K562 (cell line): ENCODE measurements at regions not wholly inside any gene's neighbourhood (a gene's known extent, or its start where the extent isn't known, plus 50 kb on each side); places are given as distances from the start of the nearest gene placed in this dataset.

Experiments used
- CHD4 ChIP-seq: fragments of 200-600 bp; sonication (generic); IDR thresholded peaks from 3 replicates; pipeline ENCODE4 v1.6.1; 2012; ENCODE audit warnings: low read depth, mild to moderate bottlenecking, mixed read lengths, low read length, inconsistent platforms; ENCODE audit not compliant: insufficient read depth, insufficient replicate concordance, poor library complexity, severe bottlenecking
- LCOR ChIP-seq: sonication (generic); formaldehyde crosslinking; IDR thresholded peaks from 2 replicates; pipeline ENCODE4 v1.8.0; 2022; ENCODE audit warnings: mild to moderate bottlenecking, missing genetic modification reagents
- MAFF ChIP-seq: IDR thresholded peaks from 2 replicates; pipeline ENCODE4 v1.6.1; 2012; ENCODE audit warnings: low read length, improper control_type of control experiment
- MEF2A ChIP-seq: IDR thresholded peaks from 2 replicates; pipeline ENCODE4 v1.6.1; 2011; ENCODE audit warnings: low read depth, mild to moderate bottlenecking, low read length, moderate library complexity; ENCODE audit not compliant: control insufficient read depth
- NFIX ChIP-seq: fragments of 250-450 bp; sonication (Bioruptor Pico); IDR thresholded peaks from 2 replicates; pipeline ENCODE4 v1.4.0; 2020; ENCODE audit warnings: low read depth, mild to moderate bottlenecking, moderate library complexity
- NRF1 ChIP-seq, 2 experiments: fragments of 450-650 bp; IDR thresholded peaks in 1 of 2; conservative IDR thresholded peaks in 1 of 2; 2 replicates each; pipeline ENCODE4 v1.6.1; 2014; ENCODE audit warnings: mild to moderate bottlenecking in 2 of 2
- PURB ChIP-seq: sonication (generic); formaldehyde crosslinking; IDR thresholded peaks from 2 replicates; pipeline ENCODE4 v1.9.0; 2021; ENCODE audit warnings: low read depth, mild to moderate bottlenecking, missing genetic modification reagents
- RCOR1 ChIP-seq, 2 experiments: IDR thresholded peaks; 2 replicates each; pipeline ENCODE4 v1.6.1; 2012; ENCODE audit warnings: low read depth in 2 of 2, low read length in 2 of 2, borderline replicate concordance in 1 of 2, improper control_type of control experiment in 1 of 2
- RNF219 ChIP-seq: fragments of 250-450 bp; sonication (Bioruptor Pico); IDR thresholded peaks from 2 replicates; pipeline ENCODE4 v1.5.0; 2022; ENCODE audit warnings: mild to moderate bottlenecking
- SMARCB1 ChIP-seq: IDR thresholded peaks from 2 replicates; pipeline ENCODE4 v1.6.1; 2011; ENCODE audit warnings: improper control_type of control experiment, low read depth; ENCODE audit not compliant: insufficient read length
- ZBTB11 ChIP-seq, 3 experiments: fragments of 200-800 bp in 1 of 3; fragments of 250-450 bp in 1 of 3; fragments of 450-650 bp in 1 of 3; sonication (Bioruptor Pico) in 1 of 3; sonication (Bioruptor generic) in 1 of 3; formaldehyde crosslinking in 1 of 3; IDR thresholded peaks; 2 replicates each; pipeline versions ENCODE4 v1.6.1 to v1.8.0; 2016 to 2022; ENCODE audit warnings: mild to moderate bottlenecking in 2 of 3, missing genetic modification characterization in 2 of 3, missing compliant biosample characterization in 1 of 3, moderate library complexity in 1 of 3
- ZBTB17 ChIP-seq: fragments of 450-650 bp; formaldehyde crosslinking; IDR thresholded peaks from 2 replicates; pipeline ENCODE4 v1.4.0; 2020; ENCODE audit warnings: mild to moderate bottlenecking
- ZFX ChIP-seq: sonication (generic); formaldehyde crosslinking; IDR thresholded peaks from 2 replicates; pipeline ENCODE4 v1.8.0; 2022; ENCODE audit warnings: mild to moderate bottlenecking, missing genetic modification reagents, moderate library complexity
- ZNF23 ChIP-seq: fragments of 250-450 bp; sonication (Bioruptor Pico); IDR thresholded peaks from 2 replicates; pipeline ENCODE4 v1.4.0; 2020; ENCODE audit warnings: mild to moderate bottlenecking
- ZNF586 ChIP-seq: fragments of 450-650 bp; formaldehyde crosslinking; conservative IDR thresholded peaks from 2 replicates; pipeline ENCODE4 v1.4.0; 2020; ENCODE audit warnings: mild to moderate bottlenecking, moderate library complexity
- ZNF785 ChIP-seq: fragments of 250-450 bp; sonication (Bioruptor Pico); IDR thresholded peaks from 2 replicates; pipeline ENCODE4 v1.4.0; 2020; ENCODE audit warnings: mild to moderate bottlenecking
- TF ChIP-seq, protein P1 (sequence below): fragments of 450-650 bp; IDR thresholded peaks from 2 replicates; pipeline ENCODE4 v1.7.1; 2018; ENCODE audit warnings: mild to moderate bottlenecking, low read depth; ENCODE audit not compliant: partially characterized antibody

DNA sequence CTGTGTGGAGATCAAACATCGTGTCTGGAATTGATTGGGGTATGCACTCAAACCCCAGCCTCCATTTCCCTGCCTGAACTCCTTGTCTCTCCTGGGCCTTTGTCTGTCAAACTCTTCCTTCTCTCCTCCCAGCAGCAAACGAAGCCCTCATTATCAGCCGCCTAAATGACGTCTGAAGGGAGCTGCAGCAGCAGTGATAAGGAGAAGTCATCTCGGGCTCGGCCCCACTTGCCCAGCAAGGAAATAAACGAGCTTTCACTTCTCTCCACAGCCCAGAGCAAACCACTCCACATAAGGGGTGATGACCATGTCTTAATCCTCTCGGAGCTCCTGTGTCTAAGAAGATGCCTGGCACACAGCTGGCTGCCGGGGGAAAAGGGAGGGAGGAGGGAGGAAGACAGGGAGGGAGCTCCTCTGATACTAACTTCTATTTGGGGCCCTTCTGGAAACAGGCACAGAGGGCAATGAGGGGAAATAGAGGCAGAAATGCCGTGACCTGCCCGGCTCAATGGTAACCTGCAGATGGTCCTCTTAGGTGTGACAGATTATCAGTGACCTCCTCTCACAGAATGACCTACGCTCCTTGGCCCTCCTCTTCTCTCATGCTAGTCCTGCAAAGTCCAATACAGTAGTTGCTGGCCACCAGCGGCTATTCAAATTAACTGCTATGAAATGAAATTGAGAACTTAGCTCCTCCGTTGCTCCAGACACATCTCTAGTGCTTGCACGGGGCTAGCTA lies 100.4 kb downstream of the PXDC1 start (continued):
- TF ChIP-seq RNF219 (CRISPR knock-in tag) (no peak), ZBTB11 (CRISPR knock-in tag; IDR thresholded peaks at IDR 0.05) (peak in 1 of 3 experiments; percentile 81; a peak in 2 of 6 replicates), MEF2A (0 out of 2 replicates have a peak, but pooled peaks have one; percentile 12), ZNF23 (no peak), NFIX (CRISPR knock-in tag) (no peak), ZNF785 (CRISPR knock-in tag) (no peak), SMARCB1 (no peak), MAFF (no peak), PURB (CRISPR knock-in tag) (no peak), ZNF586 (CRISPR knock-in tag) (no peak), CHD4 (no peak), ZFX (CRISPR knock-in tag) (peak; percentile 76; the same call in 1 of the 2 replicates), RCOR1 (IDR thresholded peaks at IDR 0.05; ENCODE audit: borderline replicate concordance in 1 of 2, low read depth in 2 of 2, low read length in 2 of 2) (peak; percentile 48 to 92; a peak in 2 of 4 replicates), NRF1 (conservative IDR thresholded peaks at IDR 0.05 in 1 of 2, IDR thresholded peaks at IDR 0.05 in 1 of 2) (peak in 1 of 2 experiments; percentile 39; a peak in 1 of 4 replicates), LCOR (no peak), ZBTB17 (peak; percentile 96)
- TF ChIP-seq, protein P1, sequence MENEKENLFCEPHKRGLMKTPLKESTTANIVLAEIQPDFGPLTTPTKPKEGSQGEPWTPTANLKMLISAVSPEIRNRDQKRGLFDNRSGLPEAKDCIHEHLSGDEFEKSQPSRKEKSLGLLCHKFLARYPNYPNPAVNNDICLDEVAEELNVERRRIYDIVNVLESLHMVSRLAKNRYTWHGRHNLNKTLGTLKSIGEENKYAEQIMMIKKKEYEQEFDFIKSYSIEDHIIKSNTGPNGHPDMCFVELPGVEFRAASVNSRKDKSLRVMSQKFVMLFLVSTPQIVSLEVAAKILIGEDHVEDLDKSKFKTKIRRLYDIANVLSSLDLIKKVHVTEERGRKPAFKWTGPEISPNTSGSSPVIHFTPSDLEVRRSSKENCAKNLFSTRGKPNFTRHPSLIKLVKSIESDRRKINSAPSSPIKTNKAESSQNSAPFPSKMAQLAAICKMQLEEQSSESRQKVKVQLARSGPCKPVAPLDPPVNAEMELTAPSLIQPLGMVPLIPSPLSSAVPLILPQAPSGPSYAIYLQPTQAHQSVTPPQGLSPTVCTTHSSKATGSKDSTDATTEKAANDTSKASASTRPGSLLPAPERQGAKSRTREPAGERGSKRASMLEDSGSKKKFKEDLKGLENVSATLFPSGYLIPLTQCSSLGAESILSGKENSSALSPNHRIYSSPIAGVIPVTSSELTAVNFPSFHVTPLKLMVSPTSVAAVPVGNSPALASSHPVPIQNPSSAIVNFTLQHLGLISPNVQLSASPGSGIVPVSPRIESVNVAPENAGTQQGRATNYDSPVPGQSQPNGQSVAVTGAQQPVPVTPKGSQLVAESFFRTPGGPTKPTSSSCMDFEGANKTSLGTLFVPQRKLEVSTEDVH: peak; percentile 78
